Right kidney (tissue), 1 donor: ENCODE measurements at regions not wholly inside any gene's neighbourhood (a gene's known extent, or its start where the extent isn't known, plus 50 kb on each side); places are given as distances from the start of the nearest gene placed in this dataset.

Source experiments
- DNase-seq: peaks from one replicate; pipeline ENCODE4 v3.0.0-alpha.2; 2016

DNA sequence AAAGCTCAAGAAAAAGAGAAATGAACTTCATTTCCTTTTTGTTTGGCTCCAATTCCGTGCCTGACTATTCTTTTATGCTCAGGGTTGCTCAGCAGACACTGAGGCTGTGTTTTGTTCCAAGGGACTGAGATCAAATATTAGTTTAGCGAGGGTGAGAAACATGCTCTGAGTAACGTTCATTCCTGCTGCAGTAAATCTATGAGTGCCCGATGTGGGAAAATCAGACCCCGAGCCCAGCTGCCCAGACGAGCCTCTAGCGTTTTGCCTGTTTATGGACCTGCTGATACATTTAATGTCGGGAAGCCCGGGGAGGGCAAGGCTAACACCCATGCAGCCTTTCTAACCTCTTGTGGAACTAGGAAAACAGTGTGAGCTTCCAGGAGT is 119.2 kb downstream of the VAPA start:
- DNase-seq, result no peak

DNA sequence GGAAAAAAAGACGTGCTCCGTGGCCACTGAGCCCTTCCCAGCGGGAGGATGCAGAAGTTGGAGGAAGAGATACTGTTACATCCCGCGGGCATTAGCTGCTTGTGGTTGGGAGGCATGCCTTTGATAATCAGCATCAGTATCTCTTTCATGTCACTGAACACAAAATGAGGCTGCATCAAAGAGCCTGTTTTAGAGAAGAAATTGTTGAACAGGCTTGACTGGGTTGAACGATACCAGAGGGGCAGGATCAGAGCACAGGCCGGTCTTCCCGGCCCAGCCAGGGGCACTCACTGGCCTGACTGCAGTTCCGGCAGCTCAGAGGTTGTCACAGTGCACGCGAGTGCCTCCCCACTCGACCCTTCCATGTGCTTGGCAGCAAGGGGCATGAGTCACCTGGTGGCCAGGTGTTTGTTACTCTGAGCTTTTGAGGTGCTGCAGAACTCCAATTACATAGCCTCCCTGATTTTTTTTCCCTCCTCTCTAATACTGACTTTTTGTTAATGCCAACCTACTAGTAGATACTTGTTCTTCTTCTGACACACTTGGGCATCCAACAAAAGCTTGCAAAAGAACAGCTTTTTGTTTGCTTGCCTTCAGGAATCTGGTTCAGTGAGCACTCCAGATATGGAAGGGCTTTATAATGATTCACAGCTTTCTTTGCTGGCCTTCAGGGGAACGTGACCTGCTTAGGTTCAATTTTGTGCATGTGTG is 121.6 kb downstream of the VAPA start:
- peak; percentile 43 for DNase-seq

DNA sequence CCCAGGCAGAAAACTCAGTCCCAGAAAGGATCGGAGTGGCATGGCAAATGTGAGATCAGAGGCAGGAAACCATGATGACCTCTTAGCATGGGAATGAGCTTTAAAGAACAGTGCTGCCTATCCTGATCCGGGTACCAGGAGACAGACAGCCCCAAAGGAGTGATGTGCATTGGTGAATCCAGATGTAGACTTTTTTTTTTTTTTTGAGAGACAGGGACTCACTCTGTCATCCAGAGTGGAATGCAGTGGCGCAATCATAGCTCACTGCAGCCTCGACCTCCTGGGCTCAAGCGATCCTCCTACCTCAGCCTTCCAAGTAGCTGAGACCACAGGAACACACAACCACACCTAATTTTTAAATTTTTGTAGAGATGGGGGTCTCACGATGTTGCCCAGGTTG is 122.7 kb downstream of the VAPA start:
- DNase-seq, result no peak

DNA sequence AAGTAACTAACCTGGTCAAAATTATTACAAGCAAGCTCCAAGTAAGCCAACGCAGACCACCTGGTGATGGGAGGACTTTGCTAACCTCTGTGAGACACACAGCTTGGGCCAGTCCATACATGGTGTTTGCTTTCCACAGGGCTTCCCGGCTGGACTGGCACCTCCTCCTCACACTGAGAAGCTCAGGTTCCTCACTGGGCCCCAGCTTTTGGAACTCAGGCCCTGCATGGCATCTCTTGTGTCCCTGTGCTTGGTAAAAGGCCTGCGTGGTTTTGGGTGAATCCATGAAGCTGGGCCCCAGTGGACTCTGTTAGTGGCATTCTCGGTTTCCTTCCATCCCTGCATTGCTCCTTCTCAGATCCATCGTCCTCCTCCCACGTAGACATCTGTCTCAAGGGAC is 123.4 kb downstream of the VAPA start:
- DNase-seq, result no peak

DNA sequence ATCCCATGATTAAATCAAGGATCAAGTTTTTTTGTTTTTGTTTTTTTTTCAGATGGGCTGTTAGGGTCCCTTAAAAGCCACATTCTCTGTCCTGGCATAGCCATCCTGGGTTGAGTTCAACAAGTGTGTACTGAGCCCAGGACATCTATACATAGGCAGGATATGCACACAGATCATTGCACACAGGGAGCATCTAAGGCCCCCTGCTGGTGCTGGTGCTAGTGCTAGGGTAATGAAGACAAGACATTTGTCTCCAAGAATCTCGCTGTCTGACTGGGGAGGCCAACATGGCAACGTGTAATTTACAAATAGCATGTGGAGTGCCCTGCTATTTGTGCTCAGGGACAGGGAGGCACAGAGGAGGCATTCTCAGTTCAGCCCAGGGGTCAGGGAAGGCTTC is 124.5 kb downstream of the VAPA start:
- DNase-seq, result no peak

DNA sequence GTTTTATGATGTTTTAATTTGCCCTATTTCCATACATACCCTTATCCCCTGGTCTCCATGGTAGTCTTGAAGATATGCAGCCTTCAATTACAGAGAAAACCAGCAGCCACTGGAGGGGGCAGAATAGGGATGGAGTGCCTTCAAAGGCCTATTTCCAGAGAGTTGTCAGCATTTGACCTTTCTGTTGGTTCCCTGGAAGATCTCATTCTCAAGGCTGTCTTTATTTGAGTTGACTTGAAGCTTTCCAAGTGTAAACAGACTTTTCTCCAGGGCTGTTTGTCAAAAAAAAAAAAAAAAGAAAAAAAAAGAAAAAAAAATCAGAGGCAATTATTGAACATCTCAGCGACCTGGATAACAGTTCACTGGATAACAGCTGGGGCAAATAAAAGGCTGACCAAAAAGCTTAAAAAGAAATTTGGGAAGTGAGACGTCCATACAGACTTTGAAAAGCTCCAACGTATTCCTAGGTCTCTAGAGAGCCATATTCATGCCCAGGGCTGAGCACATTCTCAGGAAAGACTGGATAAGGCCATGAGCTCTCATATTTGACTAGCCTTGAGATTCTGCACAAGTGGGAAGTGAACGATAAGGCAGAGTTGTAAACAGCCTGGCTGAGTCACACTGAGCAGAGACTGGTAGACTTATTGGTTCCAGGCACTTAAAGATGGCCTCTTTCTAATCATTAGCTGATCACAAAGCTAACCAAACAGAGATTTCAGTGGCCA is 126.6 kb downstream of the VAPA start:
- DNase-seq, result no peak

DNA sequence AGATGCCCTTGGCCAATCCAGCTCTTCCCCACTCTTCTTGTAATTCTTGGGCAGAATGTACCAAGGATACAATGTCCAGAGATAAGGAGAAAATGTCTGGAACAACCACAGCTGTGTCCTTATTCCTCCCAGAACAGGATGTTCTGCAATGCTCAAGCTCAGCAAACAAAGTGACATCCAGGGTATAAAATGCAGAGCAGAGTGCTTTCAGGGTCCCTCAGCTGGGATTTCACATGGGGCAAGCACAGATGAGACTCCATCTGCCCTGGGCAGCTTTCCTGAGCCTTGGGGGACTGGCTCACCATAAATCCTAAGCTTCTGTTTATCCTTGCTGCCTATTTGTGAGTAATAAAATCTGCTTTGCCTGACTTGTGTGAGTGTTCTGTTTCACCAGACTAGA is 127.4 kb downstream of the VAPA start:
- DNase-seq, result no peak

DNA sequence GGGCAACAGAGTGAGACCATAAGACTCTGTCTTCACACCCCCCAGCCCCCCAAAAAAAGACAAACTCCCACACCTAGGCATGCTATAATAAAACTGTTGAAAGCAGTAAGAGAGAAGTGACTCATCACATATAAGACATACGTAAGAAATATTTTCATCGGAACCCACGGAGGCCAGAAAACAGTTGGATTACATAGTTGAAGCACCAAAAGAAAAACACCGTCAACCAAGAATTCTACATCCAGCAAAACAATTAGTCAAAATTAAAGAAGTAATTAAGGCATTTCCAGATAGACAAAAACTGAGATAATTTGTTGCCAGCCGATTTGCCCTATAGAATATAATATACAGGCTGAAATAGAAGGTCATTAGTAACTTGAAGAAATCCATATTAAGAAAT is 128.7 kb downstream of the VAPA start:
- DNase-seq, result no peak

DNA sequence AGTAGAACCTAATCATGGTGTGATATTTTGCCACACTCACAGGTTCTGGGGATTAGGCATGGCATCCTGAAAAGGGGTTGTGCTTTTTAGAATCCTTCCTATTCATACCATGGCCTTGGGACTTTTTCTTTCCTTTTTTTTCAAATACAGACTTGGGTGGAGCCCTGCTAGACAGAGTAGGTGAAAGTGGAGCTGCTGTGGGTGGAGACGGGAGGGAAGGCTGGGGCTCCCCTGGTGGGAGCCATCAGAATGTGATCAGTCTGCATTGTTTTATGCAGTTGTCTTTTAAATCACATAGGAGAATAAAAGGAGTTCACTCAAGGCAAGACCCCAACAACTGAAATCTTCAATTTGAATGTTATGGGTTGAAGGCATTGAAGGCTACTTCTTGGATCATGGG is 130.2 kb downstream of the VAPA start:
- no peak for DNase-seq

DNA sequence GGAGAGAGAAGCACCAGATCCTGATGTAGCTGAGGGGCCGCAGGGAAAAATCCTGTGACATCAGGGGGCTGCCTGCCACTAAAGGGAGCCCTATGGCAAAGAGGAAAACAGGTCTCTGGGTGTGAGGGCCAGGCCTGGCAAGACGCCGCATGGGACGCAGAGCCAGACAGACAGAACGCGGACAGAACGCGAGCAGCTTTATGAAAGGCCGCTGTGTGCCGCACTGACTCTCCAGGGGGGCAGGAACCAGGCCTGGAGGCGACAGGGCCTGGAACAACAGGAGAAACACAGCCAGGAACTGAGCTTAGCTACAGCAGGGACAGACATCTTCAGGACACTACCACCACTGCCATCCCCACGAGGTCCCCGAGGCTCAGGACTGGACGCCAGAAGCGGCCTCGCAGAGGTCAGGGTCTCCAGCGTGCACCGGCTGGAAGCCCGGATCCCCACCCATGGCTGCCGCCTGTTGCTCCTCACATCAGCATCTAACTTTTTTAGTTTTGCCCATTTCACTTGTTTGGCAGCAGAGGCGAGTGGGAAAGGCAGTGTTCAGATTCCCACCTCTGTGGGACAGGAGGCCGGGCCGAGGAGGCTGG is 131.6 kb downstream of the VAPA start:
- no peak for DNase-seq

DNA sequence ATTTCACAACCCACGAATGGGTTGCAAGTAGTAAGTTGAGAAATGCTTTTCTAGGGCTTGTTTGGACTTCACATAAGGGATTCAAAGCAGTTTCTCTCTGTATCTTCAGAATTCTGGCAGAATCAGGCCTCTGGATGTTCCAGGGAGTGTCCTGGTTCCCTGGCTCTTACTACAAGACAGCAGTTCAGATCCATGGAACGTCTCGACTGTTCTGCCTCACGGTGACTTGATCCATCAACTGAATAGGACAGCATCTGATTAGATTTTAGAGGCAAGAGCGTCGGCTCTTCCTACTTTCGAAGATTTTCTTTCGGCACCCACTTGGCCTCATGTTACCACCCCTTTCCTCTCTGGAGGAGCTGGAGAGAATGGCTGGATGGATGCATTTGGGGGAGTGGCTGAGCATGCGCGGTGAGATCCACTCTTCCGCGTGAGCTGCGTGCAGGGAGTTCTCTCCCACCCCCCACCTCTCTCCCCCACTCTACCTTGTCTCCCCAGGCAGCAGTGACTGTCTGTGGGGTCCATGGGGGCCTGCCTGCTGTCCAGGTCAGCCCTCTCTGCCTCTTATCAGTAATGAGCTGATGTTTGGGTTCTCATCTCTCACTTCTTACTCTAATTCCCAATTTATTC is 132.5 kb downstream of the VAPA start:
- no peak for DNase-seq

DNA sequence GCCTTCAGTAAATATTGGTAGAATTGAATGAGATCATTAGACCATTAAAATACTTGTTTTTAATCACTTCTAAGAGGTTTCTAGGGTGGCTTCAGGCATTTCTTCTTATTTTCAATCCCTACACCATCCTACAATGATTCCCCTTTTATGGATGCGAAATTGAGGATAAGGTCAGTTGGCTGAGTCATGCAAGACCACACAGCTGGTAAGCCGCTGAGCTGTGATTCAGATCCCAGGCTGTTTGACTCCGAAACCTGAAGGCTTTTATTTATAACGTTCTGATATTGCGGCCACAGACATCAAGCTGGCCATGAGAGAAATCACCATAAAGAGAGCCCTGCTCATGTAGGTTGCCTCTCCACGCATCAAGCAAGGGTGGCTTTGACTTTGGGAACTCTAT is 133.4 kb downstream of the VAPA start:
- no peak for DNase-seq

DNA sequence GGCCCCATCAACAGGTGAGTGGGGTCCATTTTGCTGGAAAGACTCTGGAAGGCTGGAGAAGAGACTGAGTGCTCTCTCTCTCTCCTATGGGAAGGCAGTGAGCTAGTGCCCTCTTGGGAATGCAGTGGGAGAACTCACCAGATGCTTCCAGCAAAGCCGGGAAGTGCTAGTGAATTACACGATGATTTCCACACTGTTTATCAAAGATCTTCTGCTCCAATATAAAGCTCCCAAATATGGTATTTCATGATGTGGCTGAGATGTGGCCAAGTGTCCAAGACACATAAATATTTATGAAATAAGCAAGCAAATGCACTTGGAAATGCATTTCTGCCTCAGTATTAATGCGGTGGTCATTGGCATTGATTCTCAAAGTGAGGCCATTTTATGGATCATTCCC is 135.9 kb downstream of the VAPA start:
- no peak for DNase-seq

DNA sequence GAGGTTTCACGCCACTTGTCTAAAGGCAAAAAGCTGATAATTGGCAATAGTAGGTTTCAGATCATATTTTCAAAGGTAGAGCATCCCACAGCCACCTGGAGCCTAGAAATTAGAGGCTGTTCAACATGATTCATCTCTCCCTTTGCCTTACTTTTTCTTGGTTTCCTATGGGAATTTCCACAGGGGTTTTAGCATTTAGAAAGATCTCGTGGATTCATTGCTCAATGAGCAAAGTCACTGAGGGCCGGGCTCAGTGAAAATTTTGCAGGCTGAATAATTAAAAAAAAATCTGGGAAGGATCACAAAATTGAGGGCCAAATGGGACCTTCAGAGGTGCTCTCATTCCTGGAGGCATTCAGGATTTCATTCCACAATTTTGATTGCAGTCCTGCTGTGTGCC is 137.1 kb downstream of the VAPA start:
- DNase-seq, result no peak

DNA sequence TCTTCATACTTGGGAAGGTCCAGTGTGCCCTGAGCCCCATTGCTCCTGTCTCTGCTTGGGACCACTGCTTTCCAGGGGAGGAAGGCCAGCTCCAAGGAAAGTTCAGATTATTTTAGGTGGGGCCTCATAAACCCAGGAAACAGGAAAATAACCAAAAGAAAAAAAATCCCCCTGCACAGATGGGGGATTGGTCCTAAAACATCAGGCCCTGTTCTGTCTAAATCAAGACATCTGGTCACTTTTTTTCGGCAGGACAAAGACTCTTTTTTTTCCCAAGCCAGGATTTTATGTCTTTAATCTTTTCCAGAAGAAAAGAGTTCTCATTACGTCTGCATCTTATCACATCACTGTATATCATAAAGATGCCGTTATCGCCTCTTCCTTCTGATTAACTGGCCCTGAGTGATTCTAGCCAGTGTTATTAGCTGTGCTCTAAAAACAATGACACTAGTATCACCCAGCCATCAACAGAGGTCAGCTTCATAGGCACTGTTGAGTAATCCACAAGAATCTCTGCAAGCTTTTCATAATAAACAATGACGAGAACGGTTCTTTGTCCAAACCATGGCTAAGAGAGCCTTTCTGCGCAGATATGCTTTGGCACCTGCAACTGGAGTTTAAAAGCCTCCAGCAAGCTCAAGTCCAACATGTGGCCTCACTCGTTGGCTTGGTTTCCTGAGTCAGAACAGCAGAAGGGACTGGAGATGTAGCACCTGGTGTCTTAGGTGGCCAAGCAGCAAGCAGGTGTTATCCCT is 138.2 kb downstream of the VAPA start:
- no peak for DNase-seq

DNA sequence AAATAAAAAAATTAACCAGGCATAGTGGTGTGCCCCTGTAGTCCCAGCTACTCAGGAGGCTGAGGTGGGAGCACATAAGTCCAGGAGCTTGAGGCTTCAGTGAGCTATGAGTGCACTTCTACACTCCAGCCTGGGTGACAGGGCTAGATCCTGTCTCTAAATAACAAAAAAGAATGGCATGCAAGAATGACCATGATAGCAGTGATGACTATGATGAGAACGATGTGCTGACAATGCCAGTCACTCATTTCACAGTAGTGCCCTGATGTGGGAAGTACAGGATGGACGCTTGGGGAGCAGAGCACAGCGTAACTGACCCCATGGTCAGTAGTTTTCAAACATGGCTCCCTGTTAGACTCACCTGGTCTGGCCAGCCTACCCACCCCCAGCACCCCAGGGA is 139.1 kb downstream of the VAPA start:
- DNase-seq, result no peak

DNA sequence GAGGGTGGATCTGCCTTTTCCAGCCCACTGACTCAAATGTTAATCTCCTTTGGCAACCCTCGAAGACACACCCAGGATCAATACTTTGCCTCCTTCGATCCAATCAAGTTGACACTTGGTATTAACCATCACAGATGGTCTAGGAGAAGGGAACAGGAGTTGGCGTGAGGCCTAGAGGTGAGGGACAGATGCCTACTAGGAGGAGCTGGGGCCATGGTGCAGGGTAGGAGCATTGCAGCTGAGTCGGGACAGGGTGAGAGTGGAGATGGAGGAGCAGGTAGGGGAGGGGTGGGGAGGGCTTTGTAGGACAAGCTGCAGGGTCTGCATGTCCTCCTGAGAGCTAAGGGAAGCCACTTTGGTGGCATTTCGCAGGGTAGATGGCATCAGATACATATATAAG is 140.0 kb downstream of the VAPA start:
- no peak for DNase-seq

DNA sequence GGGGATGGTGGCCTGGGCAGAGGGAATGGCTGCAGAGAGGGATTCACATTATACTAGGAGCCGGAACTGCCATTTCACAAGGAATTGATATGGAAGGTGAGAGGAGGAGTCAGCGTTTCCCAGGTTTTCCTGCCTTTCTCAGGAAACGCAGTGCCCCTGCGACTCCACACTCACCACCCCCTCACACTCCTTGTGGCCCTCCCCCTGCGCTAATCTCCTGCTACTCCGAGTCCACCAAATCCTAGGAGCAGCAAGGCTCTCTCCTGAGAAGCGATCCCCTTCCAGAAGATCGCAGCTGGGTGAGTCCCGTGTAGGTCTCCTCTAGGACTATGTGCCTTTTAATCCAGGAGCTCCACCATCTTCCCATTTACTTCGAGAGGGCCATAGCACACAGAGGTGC is 140.6 kb downstream of the VAPA start:
- DNase-seq, result no peak

DNA sequence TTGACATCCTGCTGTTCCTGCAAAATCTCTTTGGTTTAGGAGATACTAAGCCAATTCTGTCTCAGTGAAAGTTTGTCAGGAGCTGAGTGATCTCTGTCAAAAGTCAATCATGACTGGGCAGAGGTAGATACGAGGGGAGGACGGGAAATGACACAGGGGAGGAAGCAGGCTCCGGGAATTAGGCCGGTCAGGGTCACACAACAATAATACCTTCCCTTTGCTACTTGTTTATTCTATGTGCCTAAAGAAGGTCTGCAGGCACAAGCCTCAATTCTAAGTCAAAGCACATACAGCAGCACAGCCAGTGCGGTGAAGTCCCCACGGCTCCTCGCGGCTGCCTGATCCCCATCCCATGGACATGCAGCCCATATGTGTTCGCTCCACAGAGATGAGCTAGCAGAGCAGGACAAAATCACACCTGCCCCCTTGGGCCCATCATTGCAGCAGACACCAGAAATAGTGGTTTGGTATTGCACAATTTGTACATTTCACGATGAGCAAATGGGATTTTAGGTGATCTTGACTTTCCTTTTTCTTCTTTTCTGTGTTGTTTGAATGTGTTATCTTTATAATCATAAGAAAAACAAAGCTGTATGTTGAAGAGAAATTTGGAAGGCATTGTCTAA is 141.4 kb downstream of the VAPA start:
- DNase-seq, result no peak

DNA sequence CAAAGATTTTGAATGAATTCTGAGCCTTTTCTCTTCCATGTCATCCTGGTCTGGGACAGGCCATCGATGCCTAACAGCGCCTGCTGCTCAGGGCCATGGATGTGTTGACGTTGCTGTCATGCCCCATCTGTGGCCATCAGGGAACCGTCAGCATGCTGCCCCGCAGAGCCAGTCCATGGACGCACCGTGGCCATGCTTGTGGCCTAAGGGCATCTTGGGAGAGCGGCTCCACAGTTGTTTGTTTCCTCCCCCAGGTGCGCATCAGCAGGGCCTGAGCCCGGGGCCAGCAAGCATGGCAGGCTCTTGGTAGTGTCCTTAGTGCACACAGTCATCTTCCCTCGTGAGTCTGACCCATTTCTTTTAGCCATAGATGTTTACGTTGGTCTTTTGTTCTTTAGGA is 142.7 kb downstream of the VAPA start:
- DNase-seq, result no peak

DNA sequence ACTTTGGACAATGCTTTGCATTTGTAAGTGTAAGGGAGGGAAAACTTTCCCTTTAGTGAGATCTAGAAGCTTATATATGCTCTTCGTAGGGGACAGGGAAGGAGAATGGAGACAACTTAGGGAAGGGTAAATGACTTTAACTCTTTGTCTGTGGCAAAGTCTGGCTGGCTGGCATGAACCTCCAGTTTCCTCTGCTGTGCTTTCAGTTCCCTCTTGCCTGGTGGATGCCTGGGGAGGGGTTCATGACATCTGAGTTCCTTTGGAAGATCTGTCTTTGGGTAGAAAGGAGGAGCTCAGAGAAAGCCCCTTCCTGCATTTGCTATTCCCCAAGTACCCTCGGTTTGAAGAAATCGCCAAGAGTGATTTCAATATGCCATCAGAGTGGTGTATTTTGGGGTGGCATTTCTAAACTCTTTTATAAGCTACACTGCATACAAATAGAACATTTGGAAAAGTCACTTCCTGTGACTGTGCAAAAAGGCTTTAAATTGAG is 143.6 kb downstream of the VAPA start:
- DNase-seq, result no peak
